Gastroesophageal sphincter (tissue), 4 donors: ENCODE measurements at regions not wholly inside any gene's neighbourhood (a gene's known extent, or its start where the extent isn't known, plus 50 kb on each side); places are given as distances from the start of the nearest gene placed in this dataset.

Source experiments
- ATAC-seq: fragments of 150-250 bp; one replicate; pipeline ENCODE4 v1.9.1; 2016; ENCODE audit warnings: mild to moderate bottlenecking, moderate library complexity
- H3K27ac ChIP-seq, 4 donors: fragments of 200-600 bp; sonication (generic) in 3 of 4; 1 replicate in 3 of 4; 2 replicates in 1 of 4; pipeline ENCODE4 v1.5.1; 2016 to 2019
- H3K27me3 ChIP-seq: fragments of 200-600 bp; sonication (generic); one replicate; pipeline ENCODE4 v1.5.1; 2019
- H3K36me3 ChIP-seq, 2 donors: fragments of 200-600 bp; sonication (generic); one replicate each; pipeline ENCODE4 v1.5.1; 2019; ENCODE audit warnings: control low read depth in 1 of 2
- H3K4me1 ChIP-seq, 3 donors: fragments of 200-600 bp; sonication (generic); 1 replicate in 2 of 3; 2 replicates in 1 of 3; pipeline ENCODE4 v1.5.1; 2016 to 2019; ENCODE audit warnings: control low read depth in 2 of 3
- H3K4me3 ChIP-seq, 2 donors: fragments of 200-600 bp; sonication (generic); one replicate each; pipeline ENCODE4 v1.5.1; 2019; ENCODE audit warnings: mild to moderate bottlenecking in 1 of 2, moderate library complexity in 1 of 2
- H3K9me3 ChIP-seq, 3 donors: fragments of 200-600 bp; sonication (generic); one replicate each; pipeline ENCODE4 v1.5.1; 2017 to 2019; ENCODE audit warnings: control low read depth in 2 of 3
- CTCF ChIP-seq, 4 experiments: fragments of 200-600 bp in 2 of 4; fragments of 450-650 bp in 2 of 4; sonication (generic) in 1 of 4; IDR thresholded peaks; one replicate each; pipeline ENCODE4 v1.5.1; 2017 to 2019; ENCODE audit warnings: antibody characterized with exemption in 4 of 4, mild to moderate bottlenecking in 2 of 4, moderate library complexity in 2 of 4
- EP300 ChIP-seq: sonication (generic); formaldehyde crosslinking; IDR thresholded peaks from one replicate; pipeline ENCODE4 v1.6.1; 2017; ENCODE audit warnings: antibody characterized with exemption, mild to moderate bottlenecking
- POLR2A ChIP-seq, 2 donors: fragments of 450-650 bp; IDR thresholded peaks; one replicate each; pipeline ENCODE4 v1.6.1; 2017; ENCODE audit warnings: antibody characterized with exemption in 2 of 2, mild to moderate bottlenecking in 2 of 2, moderate library complexity in 1 of 2
- POLR2AphosphoS5 ChIP-seq: sonication (generic); formaldehyde crosslinking; IDR thresholded peaks from one replicate; pipeline ENCODE4 v1.6.1; 2017; ENCODE audit warnings: antibody characterized with exemption
- WGBS, 2 donors: methylation state at CpG; one replicate each; pipeline ENCODE4 v1.1.5; 2018; ENCODE audit warnings: low coverage in 1 of 2; 5-methylcytosine and 5-hydroxymethylcytosine counted together

- no peak overlapping the region for H3K4me3 ChIP-seq
- 60 to 63% methylated on average over 1 of the region's 1 CpG for WGBS, 2 donors
- H3K9me3 ChIP-seq: no peaks in the 10 kb centered on the region
- ATAC-seq: no peak
- H3K27ac ChIP-seq: no peak overlapping the region
- H3K36me3 ChIP-seq: no peaks in the 10 kb centered on the region
- TF ChIP-seq POLR2AphosphoS5 (no peak), CTCF (IDR thresholded peaks at IDR 0.05) (no peak), POLR2A (IDR thresholded peaks at IDR 0.05) (no peak), EP300 (no peak)
- peaks cover 0 to 14% (median 4%) of the 10 kb centered on the region in 3 donors for H3K4me1 ChIP-seq
- H3K27me3 ChIP-seq: no peaks in the 10 kb centered on the region
Measured at GRCh38 chr1:193661385-193661784, 475.0 kb upstream of the B3GALT2 start.

- no peak for ATAC-seq
- Histone ChIP-seq H3K4me1 (peaks cover 0 to 14% (median 4%) of the 10 kb centered on the region in 3 donors), H3K9me3 (no peaks in the 10 kb centered on the region), H3K27me3 (no peaks in the 10 kb centered on the region), H3K27ac (no peak overlapping the region), H3K36me3 (no peaks in the 10 kb centered on the region), H3K4me3 (no peak overlapping the region)
- TF ChIP-seq POLR2AphosphoS5: no peak
- no peak for TF ChIP-seq CTCF (IDR thresholded peaks at IDR 0.05)
- TF ChIP-seq EP300: no peak
- no peak for TF ChIP-seq POLR2A (IDR thresholded peaks at IDR 0.05)
- 67% methylated on average over 1 of the region's 1 CpG; no CpG with 5 or more reads in 1 of the 2 donors for WGBS, 2 donors
Measured at GRCh38 chr1:193660428-193660827, 474.0 kb upstream of the B3GALT2 start.

GRCh38 chr1:193658691-193659090 lies 472.3 kb upstream of the B3GALT2 start:
- H3K9me3 ChIP-seq: peaks cover 0 to 17% (median 0%) of the 10 kb centered on the region in 3 donors
- TF ChIP-seq CTCF (IDR thresholded peaks at IDR 0.05) (no peak), POLR2AphosphoS5 (no peak), EP300 (no peak), POLR2A (IDR thresholded peaks at IDR 0.05) (no peak)
- peaks cover 0 to 14% (median 4%) of the 10 kb centered on the region in 3 donors for H3K4me1 ChIP-seq
- no peak overlapping the region for H3K4me3 ChIP-seq
- H3K27ac ChIP-seq: no peak overlapping the region
- ATAC-seq: no peak
- 75% methylated on average over 1 of the region's 1 CpG; no CpG with 5 or more reads in 1 of the 2 donors for WGBS, 2 donors
- H3K27me3 ChIP-seq: no peaks in the 10 kb centered on the region
- no peaks in the 10 kb centered on the region for H3K36me3 ChIP-seq

- ATAC-seq: no peak
- peaks cover 0 to 20% (median 0%) of the 10 kb centered on the region in 3 donors for H3K9me3 ChIP-seq
- H3K27me3 ChIP-seq: no peaks in the 10 kb centered on the region
- no peaks in the 10 kb centered on the region for H3K36me3 ChIP-seq
- peaks cover 0 to 14% (median 4%) of the 10 kb centered on the region in 3 donors for H3K4me1 ChIP-seq
- H3K27ac ChIP-seq: no peak overlapping the region
- 40 to 47% methylated on average over 1 of the region's 1 CpG for WGBS, 2 donors
- TF ChIP-seq POLR2AphosphoS5 (no peak), POLR2A (IDR thresholded peaks at IDR 0.05) (no peak), CTCF (IDR thresholded peaks at IDR 0.05) (no peak), EP300 (no peak)
- no peak overlapping the region for H3K4me3 ChIP-seq
Measured at GRCh38 chr1:193658081-193658480, 471.7 kb upstream of the B3GALT2 start.

GRCh38 chr1:193657552-193657951 lies 471.1 kb upstream of the B3GALT2 start:
- Histone ChIP-seq H3K4me1 (peaks cover 0 to 14% (median 4%) of the 10 kb centered on the region in 3 donors), H3K27ac (no peak overlapping the region), H3K36me3 (no peaks in the 10 kb centered on the region), H3K4me3 (no peak overlapping the region), H3K27me3 (no peaks in the 10 kb centered on the region), H3K9me3 (peaks cover 0 to 20% (median 0%) of the 10 kb centered on the region in 3 donors)
- no peak for ATAC-seq
- no peak for TF ChIP-seq CTCF (IDR thresholded peaks at IDR 0.05)
- no peak for TF ChIP-seq EP300
- no peak for TF ChIP-seq POLR2AphosphoS5
- no peak for TF ChIP-seq POLR2A (IDR thresholded peaks at IDR 0.05)
- 82 to 90% methylated on average over 3 of the region's 3 CpGs for WGBS, 2 donors
